ENCODE measurements at regions not wholly inside any gene's neighbourhood (a gene's known extent, or its start where the extent isn't known, plus 50 kb on each side); places are given as distances from the start of the nearest gene placed in this dataset.

- DNase-seq (ENCODE audit: low spot score) = no peak
Measured at GRCh38 chr1:232382671-232383070, 247.3 kb downstream of the SIPA1L2 start.

- no peak for DNase-seq (ENCODE audit: low spot score)
Measured at GRCh38 chr1:232381394-232382100, 248.4 kb downstream of the SIPA1L2 start.

- no peak for DNase-seq (ENCODE audit: low spot score)
Measured at GRCh38 chr1:232380596-232380995, 249.3 kb downstream of the SIPA1L2 start.

- no peak for DNase-seq (ENCODE audit: low spot score)
Measured at GRCh38 chr1:232380131-232380530, 249.8 kb downstream of the SIPA1L2 start.

- no peak for DNase-seq (ENCODE audit: low spot score)
Measured at GRCh38 chr1:232379063-232379434, 250.9 kb downstream of the SIPA1L2 start.

GRCh38 chr1:232378266-232379062 lies 251.5 kb downstream of the SIPA1L2 start:
- no peak for DNase-seq (ENCODE audit: low spot score)

GRCh38 chr1:232377494-232377770 lies 252.5 kb downstream of the SIPA1L2 start:
- DNase-seq (ENCODE audit: low spot score) = peak; percentile 46

GRCh38 chr1:232376632-232377493 lies 253.1 kb downstream of the SIPA1L2 start:
- no peak for DNase-seq (ENCODE audit: low spot score)

- no peak for DNase-seq (ENCODE audit: low spot score)
Measured at GRCh38 chr1:232372841-232373440, 257.0 kb downstream of the SIPA1L2 start.

GRCh38 chr1:232372431-232372830 lies 257.5 kb downstream of the SIPA1L2 start:
- DNase-seq (ENCODE audit: low spot score) = no peak

- no peak for DNase-seq (ENCODE audit: low spot score)
Measured at GRCh38 chr1:232369451-232370296, 260.3 kb downstream of the SIPA1L2 start.

GRCh38 chr1:232368821-232369321 lies 261.1 kb downstream of the SIPA1L2 start:
- no peak for DNase-seq (ENCODE audit: low spot score)

- no peak for DNase-seq (ENCODE audit: low spot score)
Measured at GRCh38 chr1:232367293-232367692, 262.6 kb downstream of the SIPA1L2 start.

GRCh38 chr1:232364654-232365382 lies 265.1 kb downstream of the SIPA1L2 start:
- DNase-seq (ENCODE audit: low spot score) = no peak

- DNase-seq (ENCODE audit: low spot score) = no peak
Measured at GRCh38 chr1:232363008-232363407, 266.9 kb downstream of the SIPA1L2 start.

- no peak for DNase-seq (ENCODE audit: low spot score)
Measured at GRCh38 chr1:232357416-232357815, 272.5 kb downstream of the SIPA1L2 start.

- DNase-seq (ENCODE audit: low spot score) = no peak
Measured at GRCh38 chr1:232355162-232356006, 274.5 kb downstream of the SIPA1L2 start.

- no peak for DNase-seq (ENCODE audit: low spot score)
Measured at GRCh38 chr1:232353001-232353400, 276.9 kb downstream of the SIPA1L2 start.

- no peak for DNase-seq (ENCODE audit: low spot score)
Measured at GRCh38 chr1:232352366-232352765, 277.6 kb downstream of the SIPA1L2 start.
